Transverse colon (tissue), 4 donors: ENCODE measurements at regions not wholly inside any gene's neighbourhood (a gene's known extent, or its start where the extent isn't known, plus 50 kb on each side); places are given as distances from the start of the nearest gene placed in this dataset.

Experiments
- DNase-seq: peaks from one replicate; pipeline ENCODE4 v3.0.0-alpha.2; 2019
- H3K27ac ChIP-seq, 4 donors: fragments of 200-600 bp; sonication (generic); 2 replicates each; pipeline ENCODE4 v1.5.1; 2016 to 2018; ENCODE audit warnings: inconsistent platforms in 4 of 4
- H3K27me3 ChIP-seq: fragments of 200-600 bp; sonication (generic); 2 replicates; pipeline ENCODE4 v1.5.1; 2017; ENCODE audit warnings: inconsistent platforms
- H3K36me3 ChIP-seq, 4 donors: fragments of 200-600 bp; sonication (generic); 2 replicates each; pipeline ENCODE4 v1.5.1; 2017 to 2019; ENCODE audit warnings: inconsistent platforms in 4 of 4
- H3K4me1 ChIP-seq, 4 donors: fragments of 200-600 bp; sonication (generic); 2 replicates each; pipeline ENCODE4 v1.5.1; 2017 to 2020; ENCODE audit warnings: inconsistent platforms in 4 of 4
- H3K4me3 ChIP-seq, 4 donors: fragments of 200-600 bp; sonication (generic); 1 replicate in 1 of 4; 2 replicates in 3 of 4; pipeline versions ENCODE4 v1.5.1 to v1.6.1; 2017 to 2019; ENCODE audit warnings: inconsistent platforms in 4 of 4
- H3K9me3 ChIP-seq, 2 donors: fragments of 200-600 bp; sonication (generic); 2 replicates each; pipeline ENCODE4 v1.5.1; 2017 to 2019; ENCODE audit warnings: inconsistent platforms in 2 of 2
- EP300 ChIP-seq: sonication (generic); formaldehyde crosslinking; IDR thresholded peaks from one replicate; pipeline ENCODE4 v1.6.1; 2017; ENCODE audit warnings: antibody characterized with exemption, low read depth
- POLR2A ChIP-seq: fragments of 450-650 bp; IDR thresholded peaks from one replicate; pipeline ENCODE4 v1.6.1; 2016; ENCODE audit warnings: antibody characterized with exemption, mild to moderate bottlenecking, moderate library complexity
- POLR2AphosphoS5 ChIP-seq, 3 donors: sonication (generic); formaldehyde crosslinking; IDR thresholded peaks; one replicate each; pipeline ENCODE4 v1.6.1; 2016; ENCODE audit warnings: antibody characterized with exemption in 3 of 3
- WGBS, 2 donors: methylation state at CpG; one replicate each; pipeline ENCODE4 v1.1.5; 2018; ENCODE audit warnings: low coverage in 1 of 2; 5-methylcytosine and 5-hydroxymethylcytosine counted together
- in situ Hi-C, 4 donors: fragments of 200-750 bp; cut with MboI; loops; one replicate each; pipeline versions ENCODE4 v1.15.0 to v1.15.1; 2017; ENCODE audit warnings: low sequenced_read_pairs in 3 of 4, low pct_ligation_motif_present in 1 of 4, low pct_unique_long_range_greater_than_20kb in 1 of 4
- intact Hi-C: fragments of 100-400 bp; cut with DNase I; formaldehyde crosslinking; loops from one replicate; pipeline ENCODE4 v1.15.1; 2023; ENCODE audit warnings: low total_unique reads
- TF ChIP-seq, protein P1 (sequence below), 5 experiments: fragments of 200-600 bp in 3 of 5; fragments of 450-650 bp in 2 of 5; sonication (generic) in 3 of 5; IDR thresholded peaks; 1 replicate in 2 of 5; 2 replicates in 3 of 5; pipeline ENCODE4 v1.5.1; 2016 to 2017; ENCODE audit warnings: antibody characterized with exemption in 5 of 5, inconsistent platforms in 3 of 5, mild to moderate bottlenecking in 2 of 5, moderate library complexity in 1 of 5

DNA sequence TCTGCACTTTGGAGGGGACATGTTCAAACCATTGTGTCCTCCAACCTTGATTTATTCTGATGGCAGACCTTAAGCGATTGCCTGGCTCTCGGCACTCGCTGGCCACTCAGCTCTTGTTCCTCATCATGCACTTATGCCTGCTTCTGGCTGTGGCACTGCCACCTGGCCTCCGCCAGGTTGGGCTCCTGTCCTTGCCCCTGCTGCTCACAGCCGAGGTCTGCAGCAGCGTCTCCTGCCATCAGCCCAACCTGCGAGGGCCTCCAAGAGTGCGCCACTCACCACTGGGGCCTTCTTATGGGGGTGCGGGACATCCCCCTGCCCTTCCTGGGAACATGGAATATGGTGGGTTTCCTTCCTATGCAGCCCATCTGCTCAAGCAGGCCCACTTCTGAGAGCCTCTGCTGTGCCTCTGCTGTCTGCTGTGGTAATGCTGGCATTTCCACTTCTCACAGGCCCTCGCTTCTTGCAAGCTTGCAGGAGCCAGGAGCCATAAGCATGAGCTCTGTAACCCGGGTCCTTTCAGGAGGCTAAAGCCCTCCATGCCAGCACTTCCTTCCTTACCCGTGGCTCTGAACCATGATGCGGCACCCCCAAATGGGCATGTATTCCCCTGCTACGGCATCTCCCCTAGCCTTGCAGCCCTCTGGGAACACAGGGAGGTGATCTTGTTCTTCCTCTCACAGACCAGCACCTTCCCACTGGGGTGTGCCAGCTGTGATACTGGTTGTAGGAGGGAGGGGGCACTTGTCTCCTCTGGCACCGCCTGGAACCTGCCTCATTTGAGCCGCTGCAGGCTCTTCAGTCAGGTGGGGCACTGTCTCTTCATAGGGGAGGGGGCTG, 58.6 kb upstream of the HS6ST1 start:
- H3K27ac ChIP-seq: no peak overlapping the region
- no peaks in the 10 kb centered on the region for H3K27me3 ChIP-seq
- H3K4me1 ChIP-seq: peaks cover 19 to 48% (median 24%) of the 10 kb centered on the region in 4 donors
- in situ Hi-C loops (no loop called here), intact Hi-C loops (no loop called here)
- TF ChIP-seq, protein P1, sequence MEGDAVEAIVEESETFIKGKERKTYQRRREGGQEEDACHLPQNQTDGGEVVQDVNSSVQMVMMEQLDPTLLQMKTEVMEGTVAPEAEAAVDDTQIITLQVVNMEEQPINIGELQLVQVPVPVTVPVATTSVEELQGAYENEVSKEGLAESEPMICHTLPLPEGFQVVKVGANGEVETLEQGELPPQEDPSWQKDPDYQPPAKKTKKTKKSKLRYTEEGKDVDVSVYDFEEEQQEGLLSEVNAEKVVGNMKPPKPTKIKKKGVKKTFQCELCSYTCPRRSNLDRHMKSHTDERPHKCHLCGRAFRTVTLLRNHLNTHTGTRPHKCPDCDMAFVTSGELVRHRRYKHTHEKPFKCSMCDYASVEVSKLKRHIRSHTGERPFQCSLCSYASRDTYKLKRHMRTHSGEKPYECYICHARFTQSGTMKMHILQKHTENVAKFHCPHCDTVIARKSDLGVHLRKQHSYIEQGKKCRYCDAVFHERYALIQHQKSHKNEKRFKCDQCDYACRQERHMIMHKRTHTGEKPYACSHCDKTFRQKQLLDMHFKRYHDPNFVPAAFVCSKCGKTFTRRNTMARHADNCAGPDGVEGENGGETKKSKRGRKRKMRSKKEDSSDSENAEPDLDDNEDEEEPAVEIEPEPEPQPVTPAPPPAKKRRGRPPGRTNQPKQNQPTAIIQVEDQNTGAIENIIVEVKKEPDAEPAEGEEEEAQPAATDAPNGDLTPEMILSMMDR (IDR thresholded peaks at IDR 0.05): no peak
- TF ChIP-seq POLR2A: no peak
- TF ChIP-seq EP300: no peak
- no peak for TF ChIP-seq POLR2AphosphoS5 (IDR thresholded peaks at IDR 0.05)
- H3K4me3 ChIP-seq: no peak overlapping the region
- no peaks in the 10 kb centered on the region for H3K9me3 ChIP-seq
- WGBS, 2 donors: 85% methylated on average over 16 of the region's 16 CpGs; no CpG with 5 or more reads in 1 of the 2 donors
- no peaks in the 10 kb centered on the region for H3K36me3 ChIP-seq
- peak; percentile 4 for DNase-seq

DNA sequence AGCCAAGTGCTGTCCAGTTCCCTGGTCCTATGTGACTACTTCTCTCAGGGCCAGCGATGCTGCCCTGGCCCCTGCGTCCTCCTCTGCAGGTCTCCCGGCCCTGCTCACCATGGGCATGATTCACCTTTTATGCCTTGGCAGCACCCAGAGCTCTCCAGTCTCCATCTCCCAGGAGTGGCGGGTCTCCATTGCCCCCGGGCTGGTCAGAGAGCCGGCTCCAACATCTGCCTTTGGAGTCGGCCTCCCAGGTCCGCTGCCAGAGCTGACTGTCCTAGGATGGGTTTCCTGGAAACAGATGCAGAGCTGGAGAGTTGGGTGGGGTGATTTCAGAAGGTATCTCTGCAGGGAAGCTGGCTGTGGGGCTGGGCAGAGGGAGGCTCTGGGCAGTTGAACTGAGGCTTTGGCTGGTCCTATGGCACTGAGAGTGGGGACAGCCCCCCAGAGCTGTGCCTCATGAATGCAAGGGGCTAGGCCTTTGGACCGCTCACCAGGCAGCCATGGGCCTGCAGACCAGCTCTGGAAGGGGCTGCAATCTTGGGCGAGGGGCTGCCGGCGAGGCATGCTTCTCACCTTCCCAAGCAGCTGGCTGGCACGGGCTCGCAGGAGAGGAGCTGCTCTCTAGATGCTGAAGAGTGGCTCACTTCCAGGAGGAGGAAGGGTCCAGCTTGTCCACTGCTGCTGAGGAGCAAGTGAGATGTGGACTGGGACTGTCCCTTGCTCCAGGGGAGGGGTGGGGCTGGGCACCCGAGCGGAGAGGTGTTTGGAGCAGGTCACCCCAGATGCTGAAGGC, 59.8 kb upstream of the HS6ST1 start:
- peak overlapping the region; percentile 50 to 60 (median 55) for H3K27ac ChIP-seq
- TF ChIP-seq POLR2A (no peak), POLR2AphosphoS5 (IDR thresholded peaks at IDR 0.05) (no peak), EP300 (no peak)
- TF ChIP-seq, protein P1 (IDR thresholded peaks at IDR 0.05): no peak
- in situ Hi-C loops (no loop called here), intact Hi-C loops (no loop called here)
- no peaks in the 10 kb centered on the region for H3K27me3 ChIP-seq
- peaks cover 19 to 43% (median 24%) of the 10 kb centered on the region in 4 donors for H3K4me1 ChIP-seq
- WGBS, 2 donors: 78% methylated on average over 15 of the region's 16 CpGs; no CpG with 5 or more reads in 1 of the 2 donors
- H3K4me3 ChIP-seq: no peak overlapping the region
- no peaks in the 10 kb centered on the region for H3K36me3 ChIP-seq
- no peaks in the 10 kb centered on the region for H3K9me3 ChIP-seq
- peak; percentile 7 for DNase-seq

DNA sequence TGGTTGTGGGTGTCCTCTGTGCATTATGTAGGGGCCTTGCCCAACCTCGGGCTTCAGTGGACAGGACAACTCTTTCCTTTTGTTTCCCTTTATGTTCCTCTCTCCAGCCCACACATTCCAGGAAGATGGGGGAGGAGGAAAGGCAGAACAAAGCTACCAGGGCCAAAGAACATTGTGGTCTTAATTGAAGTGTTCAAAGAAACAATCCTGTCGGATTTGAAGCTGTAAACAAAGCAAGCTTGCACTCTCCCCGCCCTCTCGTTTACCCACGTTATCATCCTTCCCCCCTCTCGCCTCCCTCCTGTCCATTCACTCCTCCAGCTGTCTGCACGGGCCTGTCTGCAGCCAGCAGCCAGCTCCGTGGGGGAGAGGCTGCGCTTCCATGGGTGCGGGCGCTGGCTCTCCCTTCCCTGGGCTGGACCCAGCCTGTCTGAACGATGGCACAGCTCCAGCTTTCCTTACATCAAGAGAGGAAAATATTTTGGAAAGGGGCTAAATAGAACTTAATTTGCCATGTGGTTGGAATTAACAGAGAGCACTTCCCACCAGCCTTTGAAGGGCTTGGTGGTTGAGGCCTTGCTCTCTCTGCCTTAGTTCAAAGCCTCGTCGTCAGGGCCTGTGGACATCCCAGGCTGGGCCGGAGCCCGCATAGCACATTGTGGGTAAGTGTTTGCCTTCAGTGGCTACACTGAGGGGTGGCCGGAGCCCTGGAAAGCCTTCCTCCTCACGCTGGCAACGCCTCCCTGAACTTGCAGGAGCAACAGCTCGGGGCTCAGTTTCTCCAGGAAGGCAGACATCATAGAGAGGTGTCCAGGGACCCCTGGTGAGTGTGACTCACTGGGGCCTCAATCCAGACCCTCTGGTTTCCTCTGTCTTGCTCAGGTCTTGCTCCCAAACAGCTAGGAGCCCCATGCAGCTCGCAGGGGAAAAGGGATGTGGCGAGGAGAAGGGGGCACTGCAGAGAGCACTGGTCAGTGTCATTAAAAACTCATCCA, 60.6 kb upstream of the HS6ST1 start:
- intact Hi-C loops (no loop called here), in situ Hi-C loops (no loop called here)
- Histone ChIP-seq H3K9me3 (no peaks in the 10 kb centered on the region), H3K27me3 (no peaks in the 10 kb centered on the region), H3K4me3 (no peak overlapping the region), H3K4me1 (peaks cover 19 to 36% (median 21%) of the 10 kb centered on the region in 4 donors), H3K36me3 (no peaks in the 10 kb centered on the region), H3K27ac (peak overlapping the region; percentile 51 to 60 (median 56))
- no peak for TF ChIP-seq POLR2A
- TF ChIP-seq, protein P1 (IDR thresholded peaks at IDR 0.05): no peak
- TF ChIP-seq EP300: peak; percentile 79
- peak; percentile 27 to 66 (median 54) for TF ChIP-seq POLR2AphosphoS5 (IDR thresholded peaks at IDR 0.05)
- 38 to 45% methylated on average over 7 to 22 of the region's 22 CpGs for WGBS, 2 donors
- peak; percentile 39 for DNase-seq
